Breast epithelium (tissue), 3 donors: ENCODE measurements at regions not wholly inside any gene's neighbourhood (a gene's known extent, or its start where the extent isn't known, plus 50 kb on each side); places are given as distances from the start of the nearest gene placed in this dataset.

Experiments used
- CTCF ChIP-seq, 3 donors: fragments of 450-650 bp; IDR thresholded peaks; one replicate each; pipeline ENCODE4 v1.5.1; 2016 to 2017; ENCODE audit warnings: antibody characterized with exemption in 3 of 3, mild to moderate bottlenecking in 3 of 3, moderate library complexity in 3 of 3
- POLR2AphosphoS5 ChIP-seq, 3 donors: sonication (generic); formaldehyde crosslinking; IDR thresholded peaks; one replicate each; pipeline ENCODE4 v1.6.1; 2017; ENCODE audit warnings: antibody characterized with exemption in 3 of 3

GRCh38 chr3:82178291-82178690 is 416.8 kb upstream of the GBE1 start:
- TF ChIP-seq CTCF (IDR thresholded peaks at IDR 0.05) (no peak), POLR2AphosphoS5 (IDR thresholded peaks at IDR 0.05) (no peak)
